Ovary (tissue), 3 donors: ENCODE measurements at regions not wholly inside any gene's neighbourhood (a gene's known extent, or its start where the extent isn't known, plus 50 kb on each side); places are given as distances from the start of the nearest gene placed in this dataset.

Experiments
- POLR2A ChIP-seq: fragments of 450-650 bp; IDR thresholded peaks from one replicate; pipeline ENCODE4 v1.6.1; 2017; ENCODE audit warnings: antibody characterized with exemption, mild to moderate bottlenecking, moderate library complexity
- TF ChIP-seq, protein P1 (sequence below), 3 donors: fragments of 450-650 bp in 2 of 3; fragments of 200-600 bp in 1 of 3; IDR thresholded peaks; one replicate each; pipeline versions ENCODE4 v1.5.1 to v1.8.0; 2016 to 2022; ENCODE audit warnings: antibody characterized with exemption in 3 of 3, mild to moderate bottlenecking in 1 of 3
- donor health status: DM: no; HTN: no; CAD: no.

GRCh38 chr6:68447112-68447511 is 188.0 kb upstream of the ADGRB3 start:
- TF ChIP-seq, protein P1, sequence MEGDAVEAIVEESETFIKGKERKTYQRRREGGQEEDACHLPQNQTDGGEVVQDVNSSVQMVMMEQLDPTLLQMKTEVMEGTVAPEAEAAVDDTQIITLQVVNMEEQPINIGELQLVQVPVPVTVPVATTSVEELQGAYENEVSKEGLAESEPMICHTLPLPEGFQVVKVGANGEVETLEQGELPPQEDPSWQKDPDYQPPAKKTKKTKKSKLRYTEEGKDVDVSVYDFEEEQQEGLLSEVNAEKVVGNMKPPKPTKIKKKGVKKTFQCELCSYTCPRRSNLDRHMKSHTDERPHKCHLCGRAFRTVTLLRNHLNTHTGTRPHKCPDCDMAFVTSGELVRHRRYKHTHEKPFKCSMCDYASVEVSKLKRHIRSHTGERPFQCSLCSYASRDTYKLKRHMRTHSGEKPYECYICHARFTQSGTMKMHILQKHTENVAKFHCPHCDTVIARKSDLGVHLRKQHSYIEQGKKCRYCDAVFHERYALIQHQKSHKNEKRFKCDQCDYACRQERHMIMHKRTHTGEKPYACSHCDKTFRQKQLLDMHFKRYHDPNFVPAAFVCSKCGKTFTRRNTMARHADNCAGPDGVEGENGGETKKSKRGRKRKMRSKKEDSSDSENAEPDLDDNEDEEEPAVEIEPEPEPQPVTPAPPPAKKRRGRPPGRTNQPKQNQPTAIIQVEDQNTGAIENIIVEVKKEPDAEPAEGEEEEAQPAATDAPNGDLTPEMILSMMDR (IDR thresholded peaks at IDR 0.05): no peak
- no peak for TF ChIP-seq POLR2A
